Left ventricle myocardium inferior (tissue), 1 donor: ENCODE measurements at regions not wholly inside any gene's neighbourhood (a gene's known extent, or its start where the extent isn't known, plus 50 kb on each side); places are given as distances from the start of the nearest gene placed in this dataset.

Experiments
- DNase-seq: peaks from one replicate; pipeline ENCODE4 v3.0.0-alpha.2; 2020
- H3K27ac ChIP-seq: fragments of 200-600 bp; replicated peaks from 2 replicates; pipeline ENCODE4 v1.8.0; 2021
- H3K27me3 ChIP-seq: fragments of 200-600 bp; 2 replicates; pipeline ENCODE4 v1.8.0; 2021; ENCODE audit warnings: low read depth
- H3K36me3 ChIP-seq: fragments of 200-600 bp; 2 replicates; pipeline ENCODE4 v1.8.0; 2021
- H3K4me1 ChIP-seq: fragments of 200-600 bp; 2 replicates; pipeline ENCODE4 v1.8.0; 2021
- H3K4me3 ChIP-seq: fragments of 200-600 bp; 2 replicates; pipeline ENCODE4 v1.8.0; 2021; ENCODE audit warnings: mild to moderate bottlenecking, moderate library complexity
- H3K9me3 ChIP-seq: fragments of 200-600 bp; replicated peaks from 2 replicates; pipeline ENCODE4 v1.8.0; 2021
- intact Hi-C: fragments of 100-400 bp; cut with micrococcal nuclease; formaldehyde crosslinking; loops from one replicate; pipeline ENCODE4 v1.11.0; 2022
- TF ChIP-seq, protein P1 (sequence below): fragments of 200-600 bp; IDR thresholded peaks from 2 replicates; pipeline ENCODE4 v1.8.0; 2021; ENCODE audit warnings: antibody characterized with exemption, mild to moderate bottlenecking, borderline replicate concordance
- donor health status: DM: no; HTN: yes; CAD: no; lungs with severe emphysema.

DNA sequence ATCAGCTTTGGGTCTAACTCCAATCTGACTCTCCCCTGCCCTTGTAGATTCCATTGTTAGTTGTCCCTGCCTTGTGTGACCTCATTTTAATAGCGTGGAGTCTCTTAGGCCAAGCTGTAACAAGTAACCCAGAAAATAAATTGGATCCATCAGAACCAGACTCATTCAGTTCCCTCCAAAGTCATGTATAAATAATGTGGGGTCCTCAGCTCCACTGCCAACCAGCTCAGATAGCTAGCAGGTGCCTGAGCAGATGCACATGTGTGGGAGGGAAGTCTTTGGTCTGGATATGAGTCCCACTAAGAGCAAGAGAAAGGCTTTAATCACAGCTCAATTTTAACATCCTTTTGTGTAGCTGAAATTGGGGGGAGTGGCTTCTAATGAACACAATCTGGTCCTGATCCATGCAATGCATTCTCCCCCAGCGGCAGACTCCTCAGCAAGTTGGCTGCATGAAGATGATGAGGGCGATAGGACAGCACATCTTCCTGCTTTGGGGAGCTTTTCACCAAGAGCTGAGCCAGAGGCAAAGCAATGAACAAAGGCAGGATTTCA is 151.6 kb downstream of the ABCC12 start:
- H3K4me3 ChIP-seq: no peak overlapping the region
- H3K36me3 ChIP-seq: no peaks in the 10 kb centered on the region
- no peak overlapping the region for H3K27ac ChIP-seq
- no peaks in the 10 kb centered on the region for H3K4me1 ChIP-seq
- intact Hi-C loops: no loop called here
- DNase-seq: no peak
- peaks cover 9% of the 10 kb centered on the region for H3K9me3 ChIP-seq
- TF ChIP-seq, protein P1, sequence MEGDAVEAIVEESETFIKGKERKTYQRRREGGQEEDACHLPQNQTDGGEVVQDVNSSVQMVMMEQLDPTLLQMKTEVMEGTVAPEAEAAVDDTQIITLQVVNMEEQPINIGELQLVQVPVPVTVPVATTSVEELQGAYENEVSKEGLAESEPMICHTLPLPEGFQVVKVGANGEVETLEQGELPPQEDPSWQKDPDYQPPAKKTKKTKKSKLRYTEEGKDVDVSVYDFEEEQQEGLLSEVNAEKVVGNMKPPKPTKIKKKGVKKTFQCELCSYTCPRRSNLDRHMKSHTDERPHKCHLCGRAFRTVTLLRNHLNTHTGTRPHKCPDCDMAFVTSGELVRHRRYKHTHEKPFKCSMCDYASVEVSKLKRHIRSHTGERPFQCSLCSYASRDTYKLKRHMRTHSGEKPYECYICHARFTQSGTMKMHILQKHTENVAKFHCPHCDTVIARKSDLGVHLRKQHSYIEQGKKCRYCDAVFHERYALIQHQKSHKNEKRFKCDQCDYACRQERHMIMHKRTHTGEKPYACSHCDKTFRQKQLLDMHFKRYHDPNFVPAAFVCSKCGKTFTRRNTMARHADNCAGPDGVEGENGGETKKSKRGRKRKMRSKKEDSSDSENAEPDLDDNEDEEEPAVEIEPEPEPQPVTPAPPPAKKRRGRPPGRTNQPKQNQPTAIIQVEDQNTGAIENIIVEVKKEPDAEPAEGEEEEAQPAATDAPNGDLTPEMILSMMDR: no peak
- peaks cover 7% of the 10 kb centered on the region for H3K27me3 ChIP-seq

DNA sequence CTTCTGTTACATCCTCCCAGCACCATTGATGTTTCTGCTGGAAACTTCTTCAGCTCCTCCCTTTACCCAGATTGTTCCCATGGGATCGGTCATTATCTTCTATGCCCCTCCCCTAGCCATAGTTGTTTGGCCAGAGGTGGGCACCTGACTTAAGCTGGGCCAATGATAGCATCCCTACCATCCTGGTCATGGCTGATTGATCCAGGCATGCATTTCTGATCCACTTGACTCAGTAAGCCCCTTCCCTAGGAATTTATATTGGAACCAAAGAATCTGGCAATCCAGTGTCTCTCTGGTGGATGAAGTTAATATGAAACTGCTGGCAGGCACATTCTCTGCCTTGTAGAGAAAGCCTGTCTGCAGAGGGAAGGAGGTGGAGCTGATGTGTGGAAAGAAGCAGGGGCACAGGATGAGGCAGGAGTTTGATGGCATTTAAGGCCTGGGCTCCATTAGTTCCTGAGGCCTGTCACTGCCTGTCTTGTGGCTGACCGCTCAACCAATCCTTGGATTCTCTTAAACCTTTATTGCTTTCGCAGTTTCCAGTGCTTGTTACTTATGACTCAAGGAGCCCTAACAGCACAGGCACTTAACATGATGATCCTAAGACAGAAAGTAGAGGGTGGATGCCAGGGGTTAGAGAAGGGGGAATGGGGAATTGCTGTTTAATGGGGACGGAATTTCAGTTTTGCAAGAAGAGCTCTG is 152.4 kb downstream of the ABCC12 start:
- Histone ChIP-seq H3K27me3 (peaks cover 7% of the 10 kb centered on the region), H3K9me3 (peaks cover 9% of the 10 kb centered on the region), H3K4me1 (no peaks in the 10 kb centered on the region), H3K36me3 (no peaks in the 10 kb centered on the region), H3K4me3 (no peak overlapping the region), H3K27ac (no peak overlapping the region)
- TF ChIP-seq, protein P1: no peak
- intact Hi-C loops: no loop called here
- no peak for DNase-seq

DNA sequence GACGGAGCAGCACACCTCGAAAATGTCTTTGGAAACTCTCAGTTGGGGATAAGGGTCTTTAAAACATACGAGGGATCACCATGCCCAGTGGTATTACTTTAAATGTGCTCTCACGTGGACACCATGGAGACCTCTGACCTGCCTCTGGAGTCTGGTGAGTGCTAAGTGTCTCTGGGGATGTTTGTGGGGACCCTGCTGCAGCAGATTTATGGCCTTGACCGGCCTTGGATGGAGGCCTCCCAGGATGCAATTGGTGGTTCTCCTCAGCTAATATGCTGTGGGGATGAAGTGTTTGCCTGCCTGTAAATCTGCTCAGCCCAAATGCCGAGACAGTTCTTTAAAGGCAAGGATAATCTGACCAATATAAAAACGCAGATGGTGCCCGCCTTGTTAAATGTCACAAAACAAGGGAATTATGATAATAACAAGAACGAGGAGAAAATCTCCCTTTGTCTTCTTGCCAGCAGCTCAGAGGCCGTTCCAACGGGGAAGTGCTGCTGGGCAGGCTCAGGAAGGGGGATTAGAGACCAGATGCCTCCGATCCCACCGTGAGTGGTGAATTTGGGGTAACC is 154.4 kb downstream of the ABCC12 start:
- DNase-seq: no peak
- Histone ChIP-seq H3K4me3 (no peak overlapping the region), H3K4me1 (no peaks in the 10 kb centered on the region), H3K27me3 (peaks cover 7% of the 10 kb centered on the region), H3K9me3 (peaks cover 5% of the 10 kb centered on the region), H3K36me3 (no peaks in the 10 kb centered on the region), H3K27ac (no peak overlapping the region)
- intact Hi-C loops: no loop called here
- TF ChIP-seq, protein P1: no peak

DNA sequence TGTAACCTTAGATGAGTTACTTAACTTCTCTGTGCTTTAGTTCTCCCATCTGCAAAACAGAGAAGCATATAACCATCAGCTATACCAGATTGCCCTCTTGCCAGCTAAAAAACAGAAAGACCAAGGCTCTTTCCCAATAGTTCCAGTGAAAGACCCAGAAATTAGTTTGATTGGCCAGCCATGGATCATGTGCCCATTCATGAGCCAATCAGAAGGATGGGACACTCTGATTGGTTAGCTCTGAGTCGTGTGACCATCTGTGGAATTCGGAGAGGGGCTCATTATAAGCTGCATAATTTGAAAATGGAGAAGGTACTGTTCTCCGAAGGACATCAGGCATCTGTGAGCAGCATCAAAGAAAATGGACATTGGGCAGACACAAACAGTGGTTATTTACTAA is 155.2 kb downstream of the ABCC12 start:
- DNase-seq: no peak
- H3K4me3 ChIP-seq: no peak overlapping the region
- H3K4me1 ChIP-seq: no peaks in the 10 kb centered on the region
- H3K27ac ChIP-seq: no peak overlapping the region
- TF ChIP-seq, protein P1: no peak
- H3K27me3 ChIP-seq: peaks cover 7% of the 10 kb centered on the region
- intact Hi-C loops: no loop called here
- no peaks in the 10 kb centered on the region for H3K36me3 ChIP-seq
- H3K9me3 ChIP-seq: no peaks in the 10 kb centered on the region

DNA sequence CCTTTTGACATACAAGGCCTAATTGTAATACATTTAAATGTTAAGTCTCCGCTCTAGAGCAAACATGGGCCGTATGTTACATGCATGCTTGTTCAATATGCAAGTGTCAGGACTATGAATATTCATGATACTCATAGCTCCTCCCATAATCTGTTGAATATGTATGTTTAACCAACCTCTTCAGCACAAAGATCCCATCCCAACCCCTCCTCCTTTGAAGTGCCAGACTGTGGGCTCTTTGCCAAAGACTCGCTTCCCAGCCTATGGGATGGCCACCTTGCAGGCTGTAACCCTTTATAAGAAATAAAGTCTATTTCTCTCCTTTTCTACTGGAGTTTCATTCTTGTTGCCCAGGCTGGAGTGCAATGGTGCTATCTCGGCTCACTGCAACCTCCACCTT is 156.2 kb downstream of the ABCC12 start:
- intact Hi-C loops: no loop called here
- Histone ChIP-seq H3K9me3 (no peaks in the 10 kb centered on the region), H3K27ac (no peak overlapping the region), H3K36me3 (no peaks in the 10 kb centered on the region), H3K27me3 (peaks cover 7% of the 10 kb centered on the region), H3K4me3 (no peak overlapping the region), H3K4me1 (no peaks in the 10 kb centered on the region)
- DNase-seq: no peak
- TF ChIP-seq, protein P1: no peak
